KMS-11 (cell line): ENCODE measurements at regions not wholly inside any gene's neighbourhood (a gene's known extent, or its start where the extent isn't known, plus 50 kb on each side); places are given as distances from the start of the nearest gene placed in this dataset.
"Not testable (repeated sequence)": the region's sequence is repeated elsewhere in the genome, so short reads cannot be mapped to it uniquely, and the experiment has no call there.

Experiments used
- H2AFZ ChIP-seq: fragments of 200-600 bp; sonication (generic); 2 replicates; pipeline ENCODE4 v1.6.1; 2016; ENCODE audit warnings: antibody characterized with exemption, mixed run types, low read depth
- H3K27ac ChIP-seq: fragments of 200-600 bp; sonication (generic); 2 replicates; pipeline ENCODE4 v1.6.1; 2016; ENCODE audit warnings: mild to moderate bottlenecking, mixed run types
- H3K27me3 ChIP-seq: fragments of 200-600 bp; sonication (generic); 2 replicates; pipeline ENCODE4 v1.6.1; 2017; ENCODE audit warnings: mild to moderate bottlenecking, low read depth, mixed run types, moderate library complexity; ENCODE audit not compliant: insufficient read depth
- H3K36me3 ChIP-seq: fragments of 200-600 bp; sonication (generic); 2 replicates; pipeline ENCODE4 v1.6.1; 2017; ENCODE audit warnings: mild to moderate bottlenecking, mixed run types; ENCODE audit not compliant: insufficient read depth
- H3K4me1 ChIP-seq: fragments of 200-600 bp; sonication (generic); 2 replicates; pipeline ENCODE4 v1.6.1; 2016; ENCODE audit warnings: mild to moderate bottlenecking, low read depth, mixed run types; ENCODE audit not compliant: poor library complexity, severe bottlenecking
- H3K4me2 ChIP-seq: fragments of 200-600 bp; sonication (generic); 2 replicates; pipeline ENCODE4 v1.7.0; 2016; ENCODE audit warnings: mild to moderate bottlenecking, mixed run types
- H3K4me3 ChIP-seq: fragments of 200-600 bp; sonication (generic); IDR thresholded peaks from 2 replicates; pipeline ENCODE4 v1.6.1; 2017; ENCODE audit warnings: low read depth, low read length, mixed read lengths; ENCODE audit not compliant: insufficient read depth
- H3K79me2 ChIP-seq: fragments of 200-600 bp; sonication (generic); 2 replicates; pipeline ENCODE4 v1.6.1; 2016; ENCODE audit warnings: low read depth, mixed run types; ENCODE audit not compliant: insufficient read depth
- H3K9ac ChIP-seq: fragments of 200-600 bp; sonication (generic); 2 replicates; pipeline ENCODE4 v1.6.1; 2016; ENCODE audit warnings: mild to moderate bottlenecking, mixed run types
- H4K20me1 ChIP-seq: fragments of 200-600 bp; sonication (generic); 2 replicates; pipeline ENCODE4 v1.6.1; 2016; ENCODE audit warnings: mild to moderate bottlenecking, mixed run types; ENCODE audit not compliant: insufficient read depth
- CTCF ChIP-seq: fragments of 200-600 bp; sonication (generic); conservative IDR thresholded peaks from 2 replicates; pipeline ENCODE4 v1.6.1; 2017; ENCODE audit warnings: low read depth, mild to moderate bottlenecking, antibody characterized with exemption, low read length, moderate library complexity, mixed read lengths

DNA sequence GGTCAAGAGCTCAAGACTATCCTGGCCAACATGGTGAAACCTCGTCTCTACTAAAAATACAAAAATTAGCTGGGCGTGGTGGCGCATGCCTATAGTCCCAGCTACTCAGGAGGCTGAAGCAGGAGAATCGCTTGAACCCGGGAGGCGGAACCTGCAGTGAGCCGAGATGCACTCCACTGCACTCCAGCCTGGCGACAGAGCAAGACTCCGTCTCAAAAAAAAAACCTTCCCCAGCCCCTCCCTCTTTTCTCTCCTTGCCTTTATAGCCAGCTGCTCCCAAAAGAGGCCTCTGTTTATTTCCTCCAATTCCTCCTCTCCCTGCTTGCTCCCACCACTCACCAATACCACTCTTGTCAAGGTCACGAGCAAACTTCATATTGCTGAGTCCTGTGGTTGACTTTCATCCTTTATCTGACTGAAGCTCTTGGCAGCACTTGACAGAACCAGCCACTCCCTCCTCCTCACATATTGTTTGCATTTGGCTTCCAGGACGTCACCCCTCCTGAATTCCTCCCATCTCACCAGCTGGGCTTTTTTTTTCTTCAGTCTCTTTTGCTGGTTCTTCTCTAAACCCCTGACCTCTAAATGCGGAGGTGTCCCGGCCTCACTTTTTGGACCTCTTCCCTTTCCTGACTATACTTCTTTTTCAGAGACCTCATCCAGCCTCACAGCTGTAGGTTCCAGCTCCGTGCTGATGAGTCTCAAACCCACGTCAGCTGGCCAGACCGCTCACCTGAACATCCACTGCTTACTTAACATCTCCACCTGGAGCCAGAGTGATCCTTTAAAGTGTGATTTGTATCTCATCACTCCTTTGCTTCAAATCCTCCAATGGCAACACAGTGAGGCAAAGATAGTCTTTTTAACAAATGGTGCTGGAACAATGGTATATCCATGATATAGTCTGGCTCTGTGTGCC, 84.6 kb upstream of the CAB39 start:
- H3K4me3 ChIP-seq = no peak overlapping the region
- H3K79me2 ChIP-seq = no peaks in the 10 kb centered on the region
- no peaks in the 10 kb centered on the region for H3K36me3 ChIP-seq
- H3K4me1 ChIP-seq = no peaks in the 10 kb centered on the region
- TF ChIP-seq CTCF = no peak
- no peaks in the 10 kb centered on the region for H4K20me1 ChIP-seq
- no peak overlapping the region for H3K27ac ChIP-seq
- H3K9ac ChIP-seq = no peak overlapping the region
- H3K27me3 ChIP-seq = no peaks in the 10 kb centered on the region
- H2AFZ ChIP-seq = no peak overlapping the region
- H3K4me2 ChIP-seq = no peak overlapping the region

- TF ChIP-seq CTCF = no peak
- no peak overlapping the region for H3K9ac ChIP-seq
- H3K4me3 ChIP-seq = no peak overlapping the region
Measured at GRCh38 chr2:230631470-230631869, 81.2 kb upstream of the CAB39 start.

GRCh38 chr2:230634146-230634545, 78.5 kb upstream of the CAB39 start:
- Histone ChIP-seq H3K9ac (no peak overlapping the region), H3K79me2 (no peaks in the 10 kb centered on the region), H3K4me2 (no peak overlapping the region), H2AFZ (no peak overlapping the region), H4K20me1 (no peaks in the 10 kb centered on the region), H3K4me1 (peaks cover 30% of the 10 kb centered on the region), H3K27ac (no peak overlapping the region), H3K36me3 (no peaks in the 10 kb centered on the region), H3K4me3 (no peak overlapping the region), H3K27me3 (no peaks in the 10 kb centered on the region)
- TF ChIP-seq CTCF = no peak

More at GRCh38 chr2:230631470-230631869, 81.2 kb upstream of the CAB39 start:
- Histone ChIP-seq H3K4me1 (peaks cover 16% of the 10 kb centered on the region), H3K27me3 (no peaks in the 10 kb centered on the region), H3K79me2 (no peaks in the 10 kb centered on the region), H3K4me2 (no peak overlapping the region), H2AFZ (no peak overlapping the region), H3K27ac (no peak overlapping the region), H3K36me3 (no peaks in the 10 kb centered on the region), H4K20me1 (no peaks in the 10 kb centered on the region)

DNA sequence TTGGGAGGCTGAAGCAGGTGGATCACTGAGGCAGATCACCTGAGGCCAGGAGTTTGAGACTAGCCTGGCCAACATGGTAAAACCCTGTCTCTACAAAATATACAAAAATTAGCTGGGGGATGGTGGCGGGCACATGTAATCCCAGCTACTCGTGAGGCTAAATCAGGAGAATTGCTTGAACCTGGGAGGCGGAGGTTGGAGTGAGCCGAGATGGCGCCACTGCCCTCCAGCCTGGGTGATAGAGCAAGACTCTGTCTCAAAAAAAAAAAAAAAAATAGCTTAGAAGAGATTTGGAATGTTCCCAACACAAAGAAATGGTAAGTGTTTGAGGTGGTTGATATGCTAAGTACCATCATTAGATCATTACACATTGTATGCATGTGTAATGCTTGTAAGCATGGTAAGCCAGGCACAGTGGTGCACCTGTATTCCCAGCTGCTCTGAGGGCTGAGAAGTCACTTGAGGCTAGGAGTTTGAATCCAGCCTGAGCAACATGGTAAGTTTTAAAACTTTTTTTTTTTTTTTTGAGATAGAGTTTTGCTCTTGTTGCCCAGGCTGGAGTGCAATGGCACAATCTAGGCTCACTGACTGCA, 77.8 kb upstream of the CAB39 start:
- not testable (repeated sequence) for H3K4me2 ChIP-seq, H3K79me2 ChIP-seq, H3K4me3 ChIP-seq, H3K9ac ChIP-seq, H3K27ac ChIP-seq, H4K20me1 ChIP-seq, H3K27me3 ChIP-seq, H2AFZ ChIP-seq, H3K36me3 ChIP-seq
- peaks cover 30% of the 10 kb centered on the region for H3K4me1 ChIP-seq
